ENCODE measurements at regions not wholly inside any gene's neighbourhood (a gene's known extent, or its start where the extent isn't known, plus 50 kb on each side); places are given as distances from the start of the nearest gene placed in this dataset.

DNA sequence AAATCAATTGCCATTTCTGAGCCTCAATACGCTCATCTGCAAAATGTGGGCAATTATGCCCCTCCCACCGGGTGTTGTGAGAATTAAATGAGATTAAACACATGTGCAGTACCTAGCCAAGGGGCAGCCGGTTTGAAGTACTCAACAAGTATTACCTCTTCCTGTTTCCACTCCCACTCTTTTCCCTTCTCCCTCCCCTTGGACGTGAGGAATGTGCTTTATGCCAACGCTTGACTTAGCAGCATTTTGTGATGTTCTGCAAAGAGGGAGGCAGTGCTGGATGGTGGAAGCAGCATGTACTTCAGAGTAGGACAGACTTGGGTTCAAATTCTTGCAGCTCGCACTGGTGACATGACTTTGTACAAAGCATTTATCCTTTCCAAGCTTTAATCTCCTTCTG is 306.0 kb downstream of the BUD13 start:
- no peak for TF ChIP-seq NRF1 (IDR thresholded peaks at IDR 0.05; ENCODE audit: low read depth, low read length)
- no peak for TF ChIP-seq GABPA (IDR thresholded peaks at IDR 0.05; ENCODE audit: low read depth)
- TF ChIP-seq CTCF (IDR thresholded peaks at IDR 0.05): no peak
- TF ChIP-seq TCF12 (IDR thresholded peaks at IDR 0.05): no peak
- TF ChIP-seq MAX (IDR thresholded peaks at IDR 0.05; ENCODE audit: low read depth): no peak
- TF ChIP-seq FOXJ3 (CRISPR knock-in tag; IDR thresholded peaks at IDR 0.05): no peak
- TF ChIP-seq EZH2phosphoT487 (IDR thresholded peaks at IDR 0.05; ENCODE audit: borderline replicate concordance, low read depth): no peak
- no peak for TF ChIP-seq TAF1 (IDR thresholded peaks at IDR 0.05; ENCODE audit: borderline replicate concordance, low read depth, low read length)
- no peak for TF ChIP-seq GATA2 (CRISPR knock-in tag; IDR thresholded peaks at IDR 0.05)
- no peak for TF ChIP-seq RXRA (IDR thresholded peaks at IDR 0.05; ENCODE audit: borderline replicate concordance, low read depth)
- no peak for TF ChIP-seq EP300 (IDR thresholded peaks at IDR 0.05; ENCODE audit: borderline replicate concordance in 1 of 2, low read depth in 1 of 2, low read length in 1 of 2)
- TF ChIP-seq, protein P1, sequence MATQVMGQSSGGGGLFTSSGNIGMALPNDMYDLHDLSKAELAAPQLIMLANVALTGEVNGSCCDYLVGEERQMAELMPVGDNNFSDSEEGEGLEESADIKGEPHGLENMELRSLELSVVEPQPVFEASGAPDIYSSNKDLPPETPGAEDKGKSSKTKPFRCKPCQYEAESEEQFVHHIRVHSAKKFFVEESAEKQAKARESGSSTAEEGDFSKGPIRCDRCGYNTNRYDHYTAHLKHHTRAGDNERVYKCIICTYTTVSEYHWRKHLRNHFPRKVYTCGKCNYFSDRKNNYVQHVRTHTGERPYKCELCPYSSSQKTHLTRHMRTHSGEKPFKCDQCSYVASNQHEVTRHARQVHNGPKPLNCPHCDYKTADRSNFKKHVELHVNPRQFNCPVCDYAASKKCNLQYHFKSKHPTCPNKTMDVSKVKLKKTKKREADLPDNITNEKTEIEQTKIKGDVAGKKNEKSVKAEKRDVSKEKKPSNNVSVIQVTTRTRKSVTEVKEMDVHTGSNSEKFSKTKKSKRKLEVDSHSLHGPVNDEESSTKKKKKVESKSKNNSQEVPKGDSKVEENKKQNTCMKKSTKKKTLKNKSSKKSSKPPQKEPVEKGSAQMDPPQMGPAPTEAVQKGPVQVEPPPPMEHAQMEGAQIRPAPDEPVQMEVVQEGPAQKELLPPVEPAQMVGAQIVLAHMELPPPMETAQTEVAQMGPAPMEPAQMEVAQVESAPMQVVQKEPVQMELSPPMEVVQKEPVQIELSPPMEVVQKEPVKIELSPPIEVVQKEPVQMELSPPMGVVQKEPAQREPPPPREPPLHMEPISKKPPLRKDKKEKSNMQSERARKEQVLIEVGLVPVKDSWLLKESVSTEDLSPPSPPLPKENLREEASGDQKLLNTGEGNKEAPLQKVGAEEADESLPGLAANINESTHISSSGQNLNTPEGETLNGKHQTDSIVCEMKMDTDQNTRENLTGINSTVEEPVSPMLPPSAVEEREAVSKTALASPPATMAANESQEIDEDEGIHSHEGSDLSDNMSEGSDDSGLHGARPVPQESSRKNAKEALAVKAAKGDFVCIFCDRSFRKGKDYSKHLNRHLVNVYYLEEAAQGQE (IDR thresholded peaks at IDR 0.05; ENCODE audit: low read depth, low read length): no peak
- no peak for TF ChIP-seq MEF2A (IDR thresholded peaks at IDR 0.05; ENCODE audit: borderline replicate concordance, low read depth)
- TF ChIP-seq ELF1 (IDR thresholded peaks at IDR 0.05): no peak
- TF ChIP-seq IRF3 (IDR thresholded peaks at IDR 0.05; ENCODE audit: low read depth, low read length): no peak
- TF ChIP-seq NFIC (IDR thresholded peaks at IDR 0.05; ENCODE audit: borderline replicate concordance): no peak
- no peak for TF ChIP-seq RFX5 (IDR thresholded peaks at IDR 0.05; ENCODE audit: low read length)
- TF ChIP-seq FOXM1 (IDR thresholded peaks at IDR 0.05; ENCODE audit: low read depth): no peak
- no peak for TF ChIP-seq SIN3A (IDR thresholded peaks at IDR 0.05; ENCODE audit: borderline replicate concordance, low read depth, low read length)
- Histone ChIP-seq H4K20me1 (ENCODE audit: insufficient read depth) (no peaks in the 10 kb centered on the region), H2AFZ (ENCODE audit: low read depth) (no peak overlapping the region), H3K4me2 (no peak overlapping the region), H3F3A (replicated peaks; ENCODE audit: insufficient read depth) (peaks cover 4% of the 10 kb centered on the region), H3K27ac (ENCODE audit: low read depth in 2 of 2, low read length in 1 of 2) (peak overlapping the region in 1 of 2 experiments; percentile 76; a peak in 2 of 4 replicates), H3K79me2 (ENCODE audit: insufficient read depth) (no peaks in the 10 kb centered on the region), H3K9me2 (no peaks in the 10 kb centered on the region), H3K4me3 (ENCODE audit: low read depth in 2 of 2, low read length in 1 of 2) (no peak overlapping the region), H3K9me3 (no peaks in the 10 kb centered on the region), H3K4me1 (ENCODE audit: control insufficient read depth in 1 of 2, insufficient read depth in 2 of 2, low read depth in 1 of 2, low read length in 1 of 2) (peaks cover 0 to 36% of the 10 kb centered on the region in 2 experiments; a peak in 2 of 4 replicates), H3K9ac (no peak overlapping the region), H3K27me3 (ENCODE audit: insufficient read depth) (no peaks in the 10 kb centered on the region), H3K36me3 (replicated peaks in 1 of 2; ENCODE audit: control insufficient read depth in 1 of 2, insufficient read depth in 2 of 2, low read length in 1 of 2) (no peaks in the 10 kb centered on the region)
- no peak for DNase-seq
- ChIA-PET POLR2A (no interaction called here), CTCF (interaction anchor here (1.5 to 2.2 kb wide), 3 partner anchors 33 to 225 kb away, joined by 5 to 7 read pairs (median 5); no protein-coding TSS in a partner anchor)
- 33% methylated on average over 6 of the region's 6 CpGs for WGBS (ENCODE audit: low lambda C conversion rate)

Measured in SK-N-SH (cell line).